H7 (cell line): ENCODE measurements at regions not wholly inside any gene's neighbourhood (a gene's known extent, or its start where the extent isn't known, plus 50 kb on each side); places are given as distances from the start of the nearest gene placed in this dataset.
"Not testable (repeated sequence)": the region's sequence is repeated elsewhere in the genome, so short reads cannot be mapped to it uniquely, and the experiment has no call there.

ENCODE experiments used
- DNase-seq: peaks from one replicate; pipeline ENCODE4 v3.0.0; 2012
- H3K27me3 ChIP-seq: 2 replicates; pipeline ENCODE4 v1.6.0; 2011; ENCODE audit warnings: mild to moderate bottlenecking, low read length; ENCODE audit not compliant: control insufficient read depth, insufficient read depth
- H3K36me3 ChIP-seq: replicated peaks from 2 replicates; pipeline ENCODE4 v1.5.1; 2011; ENCODE audit warnings: low read length; ENCODE audit not compliant: control insufficient read depth, insufficient read depth
- H3K4me3 ChIP-seq: 2 replicates; pipeline ENCODE4 v1.5.1; 2011; ENCODE audit warnings: low read depth, mild to moderate bottlenecking, control low read depth, low read length, moderate library complexity; ENCODE audit not compliant: insufficient read depth

- Histone ChIP-seq H3K36me3 (no peaks in the 10 kb centered on the region), H3K4me3 (no peak overlapping the region), H3K27me3 (no peaks in the 10 kb centered on the region)
- DNase-seq = no peak
Measured at GRCh38 chr6:130680116-130680515, 147.1 kb upstream of the SMLR1 start.

GRCh38 chr6:130681028-130681427 is 146.2 kb upstream of the SMLR1 start:
- Histone ChIP-seq H3K36me3 (no peaks in the 10 kb centered on the region), H3K4me3 (no peak overlapping the region), H3K27me3 (no peaks in the 10 kb centered on the region)
- no peak for DNase-seq

- H3K27me3 ChIP-seq = no peaks in the 10 kb centered on the region
- DNase-seq = no peak
- H3K36me3 ChIP-seq = no peaks in the 10 kb centered on the region
- no peak overlapping the region for H3K4me3 ChIP-seq
Measured at GRCh38 chr6:130682066-130682465, 145.1 kb upstream of the SMLR1 start.

GRCh38 chr6:130683761-130684517 is 143.3 kb upstream of the SMLR1 start:
- H3K36me3 ChIP-seq = no peaks in the 10 kb centered on the region
- H3K27me3 ChIP-seq = no peaks in the 10 kb centered on the region
- H3K4me3 ChIP-seq = no peak overlapping the region
- no peak for DNase-seq

- no peak for DNase-seq
- no peak overlapping the region for H3K4me3 ChIP-seq
- no peaks in the 10 kb centered on the region for H3K27me3 ChIP-seq
- no peaks in the 10 kb centered on the region for H3K36me3 ChIP-seq
Measured at GRCh38 chr6:130692659-130693058, 134.5 kb upstream of the SMLR1 start.

- Histone ChIP-seq H3K27me3 (no peaks in the 10 kb centered on the region), H3K4me3 (no peak overlapping the region), H3K36me3 (no peaks in the 10 kb centered on the region)
- DNase-seq = no peak
Measured at GRCh38 chr6:130693944-130694343, 133.3 kb upstream of the SMLR1 start.

- Histone ChIP-seq H3K4me3 (no peak overlapping the region), H3K36me3 (no peaks in the 10 kb centered on the region), H3K27me3 (no peaks in the 10 kb centered on the region)
- no peak for DNase-seq
Measured at GRCh38 chr6:130694606-130695005, 132.6 kb upstream of the SMLR1 start.

- H3K36me3 ChIP-seq = no peaks in the 10 kb centered on the region
- no peak for DNase-seq
- H3K27me3 ChIP-seq = no peaks in the 10 kb centered on the region
- no peak overlapping the region for H3K4me3 ChIP-seq
Measured at GRCh38 chr6:130696806-130697205, 130.4 kb upstream of the SMLR1 start.

- H3K4me3 ChIP-seq = no peak overlapping the region
- H3K36me3 ChIP-seq = no peaks in the 10 kb centered on the region
- no peaks in the 10 kb centered on the region for H3K27me3 ChIP-seq
- DNase-seq = no peak
Measured at GRCh38 chr6:130697271-130697994, 129.8 kb upstream of the SMLR1 start.

- peak; percentile 47 for DNase-seq
- Histone ChIP-seq H3K36me3 (no peaks in the 10 kb centered on the region), H3K27me3 (no peaks in the 10 kb centered on the region), H3K4me3 (no peak overlapping the region)
Measured at GRCh38 chr6:130697995-130698535, 129.1 kb upstream of the SMLR1 start.

GRCh38 chr6:130699742-130700141 is 127.5 kb upstream of the SMLR1 start:
- Histone ChIP-seq H3K27me3 (no peaks in the 10 kb centered on the region), H3K36me3 (no peaks in the 10 kb centered on the region), H3K4me3 (no peak overlapping the region)
- DNase-seq = no peak

GRCh38 chr6:130700397-130700796 is 126.8 kb upstream of the SMLR1 start:
- no peak for DNase-seq
- Histone ChIP-seq H3K4me3 (no peak overlapping the region), H3K36me3 (no peaks in the 10 kb centered on the region), H3K27me3 (no peaks in the 10 kb centered on the region)

GRCh38 chr6:130708338-130708737 is 118.9 kb upstream of the SMLR1 start:
- DNase-seq = no peak
- Histone ChIP-seq H3K36me3 (no peaks in the 10 kb centered on the region), H3K4me3 (no peak overlapping the region), H3K27me3 (no peaks in the 10 kb centered on the region)

- H3K36me3 ChIP-seq, DNase-seq, H3K27me3 ChIP-seq, H3K4me3 ChIP-seq: not testable (repeated sequence)
Measured at GRCh38 chr6:130711641-130712040, 115.6 kb upstream of the SMLR1 start.

GRCh38 chr6:130713144-130713543 is 114.1 kb upstream of the SMLR1 start:
- DNase-seq = peak; percentile 60
- no peaks in the 10 kb centered on the region for H3K36me3 ChIP-seq

More at GRCh38 chr6:130713144-130713543, 114.1 kb upstream of the SMLR1 start:
- Histone ChIP-seq H3K4me3 (no peak overlapping the region), H3K27me3 (no peaks in the 10 kb centered on the region)
